Iris pigment epithelial cell (primary cell): ENCODE measurements at regions not wholly inside any gene's neighbourhood (a gene's known extent, or its start where the extent isn't known, plus 50 kb on each side); places are given as distances from the start of the nearest gene placed in this dataset.

Experiments
- DNase-seq: peaks from one replicate; pipeline ENCODE4 v3.0.0-alpha.2; 2011; ENCODE audit warnings: low read depth

- DNase-seq, result no peak
Observed at GRCh38 chr12:58139894-58140293, 198.5 kb downstream of the ATP23 start.

- DNase-seq, result no peak
Observed at GRCh38 chr12:58140395-58140794, 199.0 kb downstream of the ATP23 start.

GRCh38 chr12:58142991-58143390 lies 201.6 kb downstream of the ATP23 start:
- no peak for DNase-seq

- DNase-seq, result no peak
Observed at GRCh38 chr12:58143498-58143995, 202.2 kb downstream of the ATP23 start.

- DNase-seq, result peak; percentile 88
Observed at GRCh38 chr12:58148405-58148804, 207.0 kb downstream of the ATP23 start.

GRCh38 chr12:58148976-58149375 lies 207.6 kb downstream of the ATP23 start:
- DNase-seq, result no peak

GRCh38 chr12:58154359-58154758 lies 213.0 kb downstream of the ATP23 start:
- DNase-seq, result no peak

- no peak for DNase-seq
Observed at GRCh38 chr12:58156697-58157096, 215.3 kb downstream of the ATP23 start.

- DNase-seq, result peak; percentile 6
Observed at GRCh38 chr12:58159941-58160340, 218.6 kb downstream of the ATP23 start.

GRCh38 chr12:58161773-58162172 lies 220.4 kb downstream of the ATP23 start:
- no peak for DNase-seq

- no peak for DNase-seq
Observed at GRCh38 chr12:58163021-58163420, 221.7 kb downstream of the ATP23 start.

GRCh38 chr12:58166643-58167042 lies 225.3 kb downstream of the ATP23 start:
- DNase-seq, result no peak

- no peak for DNase-seq
Observed at GRCh38 chr12:58167622-58168021, 226.3 kb downstream of the ATP23 start.

- DNase-seq, result no peak
Observed at GRCh38 chr12:58169826-58170225, 228.5 kb downstream of the ATP23 start.

GRCh38 chr12:58171914-58172313 lies 230.5 kb downstream of the ATP23 start:
- DNase-seq, result peak; percentile 72

- DNase-seq, result no peak
Observed at GRCh38 chr12:58172433-58173073, 231.2 kb downstream of the ATP23 start.

GRCh38 chr12:58174316-58174715 lies 232.9 kb downstream of the ATP23 start:
- DNase-seq, result peak; percentile 4

- peak; percentile 60 for DNase-seq
Observed at GRCh38 chr12:58176296-58176869, 235.0 kb downstream of the ATP23 start.

- DNase-seq, result no peak
Observed at GRCh38 chr12:58177366-58177765, 236.0 kb downstream of the ATP23 start.

- no peak for DNase-seq
Observed at GRCh38 chr12:58184212-58184611, 242.8 kb downstream of the ATP23 start.

GRCh38 chr12:58186401-58186800 lies 245.0 kb downstream of the ATP23 start:
- no peak for DNase-seq

GRCh38 chr12:58186914-58187313 lies 245.5 kb downstream of the ATP23 start:
- no peak for DNase-seq

- no peak for DNase-seq
Observed at GRCh38 chr12:58189030-58189429, 247.7 kb downstream of the ATP23 start.

- no peak for DNase-seq
Observed at GRCh38 chr12:58189893-58190292, 248.5 kb downstream of the ATP23 start.
